Neural progenitor cell (in vitro differentiated cells): ENCODE measurements at regions not wholly inside any gene's neighbourhood (a gene's known extent, or its start where the extent isn't known, plus 50 kb on each side); places are given as distances from the start of the nearest gene placed in this dataset.

Experiments
- CTCF ChIP-seq: fragments of 200-600 bp; sonication (generic); IDR thresholded peaks from 2 replicates; pipeline ENCODE4 v1.5.1; 2017; ENCODE audit warnings: antibody characterized with exemption, mild to moderate bottlenecking
- EZH2 ChIP-seq: fragments of 200-600 bp; sonication (generic); IDR thresholded peaks from 2 replicates; pipeline ENCODE4 v1.6.1; 2017; ENCODE audit warnings: antibody characterized with exemption, mild to moderate bottlenecking, moderate library complexity

GRCh38 chr19:30252214-30252613, 120.0 kb upstream of the ZNF536 start:
- TF ChIP-seq CTCF (no peak), EZH2 (no peak)
